Stimulated activated CD8-positive, alpha-beta memory T cell treated with anti-CD3 and anti-CD28 coated beads, Interleukin-4, amount 100 ng/mL, for 48 hours (primary cell): ENCODE measurements at regions not wholly inside any gene's neighbourhood (a gene's known extent, or its start where the extent isn't known, plus 50 kb on each side); places are given as distances from the start of the nearest gene placed in this dataset.
"Not testable (repeated sequence)": the region's sequence is repeated elsewhere in the genome, so short reads cannot be mapped to it uniquely, and the experiment has no call there.

ENCODE experiments used
- DNase-seq: peaks from one replicate; pipeline ENCODE4 v3.0.0-alpha.2; 2020

- no peak for DNase-seq
Observed at GRCh38 chr7:356691-357462, 66.9 kb downstream of the FOXL3 start.

- DNase-seq = no peak
Observed at GRCh38 chr7:357531-358209, 67.7 kb downstream of the FOXL3 start.

GRCh38 chr7:358352-358751 is 68.4 kb downstream of the FOXL3 start:
- no peak for DNase-seq

- no peak for DNase-seq
Observed at GRCh38 chr7:359226-359765, 69.3 kb downstream of the FOXL3 start.

GRCh38 chr7:359766-360361 is 69.9 kb downstream of the FOXL3 start:
- DNase-seq = peak; percentile 44

GRCh38 chr7:360454-361100 is 70.6 kb downstream of the FOXL3 start:
- DNase-seq = peak; percentile 67

- DNase-seq = not testable (repeated sequence)
Observed at GRCh38 chr7:361182-361581, 71.2 kb downstream of the FOXL3 start.

- DNase-seq = no peak
Observed at GRCh38 chr7:361680-362401, 71.9 kb downstream of the FOXL3 start.

- DNase-seq = peak; percentile 66
Observed at GRCh38 chr7:362402-363096, 72.6 kb downstream of the FOXL3 start.

GRCh38 chr7:363626-364025 is 73.7 kb downstream of the FOXL3 start:
- peak; percentile 37 for DNase-seq

- DNase-seq = no peak
Observed at GRCh38 chr7:364536-364935, 74.6 kb downstream of the FOXL3 start.

GRCh38 chr7:365593-365992 is 75.6 kb downstream of the FOXL3 start:
- DNase-seq = no peak

GRCh38 chr7:366161-366803 is 76.3 kb downstream of the FOXL3 start:
- DNase-seq = no peak

- no peak for DNase-seq
Observed at GRCh38 chr7:367351-367901, 77.5 kb downstream of the FOXL3 start.

- no peak for DNase-seq
Observed at GRCh38 chr7:368651-369475, 78.9 kb downstream of the FOXL3 start.

- DNase-seq = no peak
Observed at GRCh38 chr7:369476-370258, 79.7 kb downstream of the FOXL3 start.

- no peak for DNase-seq
Observed at GRCh38 chr7:370259-370625, 80.3 kb downstream of the FOXL3 start.

GRCh38 chr7:370775-371118 is 80.8 kb downstream of the FOXL3 start:
- DNase-seq = no peak

- no peak for DNase-seq
Observed at GRCh38 chr7:371119-371778, 81.3 kb downstream of the FOXL3 start.
